ENCODE measurements at regions not wholly inside any gene's neighbourhood (a gene's known extent, or its start where the extent isn't known, plus 50 kb on each side); places are given as distances from the start of the nearest gene placed in this dataset.

- H2AFZ ChIP-seq (ENCODE audit: low read depth, low read length) = no peak overlapping the region
- no peak overlapping the region for H3K4me2 ChIP-seq (ENCODE audit: low read length)
- H3K79me2 ChIP-seq (replicated peaks; ENCODE audit: insufficient read depth, low read length) = no peaks in the 10 kb centered on the region
- no peaks in the 10 kb centered on the region for H3K27me3 ChIP-seq (ENCODE audit: insufficient read depth, low read depth, low read length)
- no peak overlapping the region for H3K4me3 ChIP-seq (ENCODE audit: low read length)
- no peak overlapping the region for H3K9ac ChIP-seq (ENCODE audit: low read length)
- no peaks in the 10 kb centered on the region for H3K9me3 ChIP-seq (ENCODE audit: low read length)
- no peak for TF ChIP-seq POLR2AphosphoS5 (IDR thresholded peaks at IDR 0.05)
- H4K20me1 ChIP-seq (ENCODE audit: insufficient read depth) = no peaks in the 10 kb centered on the region
- no peaks in the 10 kb centered on the region for H3K9me2 ChIP-seq (ENCODE audit: insufficient read depth, low read length)
- H3K27ac ChIP-seq (ENCODE audit: low read length) = no peak overlapping the region
- H3K36me3 ChIP-seq (ENCODE audit: insufficient read depth, low read length) = no peaks in the 10 kb centered on the region
- no peaks in the 10 kb centered on the region for H3F3A ChIP-seq (ENCODE audit: insufficient read depth, low read length, poor library complexity, severe bottlenecking)
These were observed 150.3 kb upstream of the PHYHIPL start for GRCh38 chr10:59025981-59026765.

GRCh38 chr10:59027975-59028655 is 148.3 kb upstream of the PHYHIPL start:
- H3K27ac ChIP-seq (ENCODE audit: low read length) = no peak overlapping the region
- H3K9me3 ChIP-seq (ENCODE audit: low read length) = no peaks in the 10 kb centered on the region
- no peaks in the 10 kb centered on the region for H3K27me3 ChIP-seq (ENCODE audit: insufficient read depth, low read depth, low read length)
- no peaks in the 10 kb centered on the region for H3K9me2 ChIP-seq (ENCODE audit: insufficient read depth, low read length)
- TF ChIP-seq EZH2 (IDR thresholded peaks at IDR 0.05; ENCODE audit: borderline replicate concordance, insufficient read depth, low read length, poor library complexity, severe bottlenecking) = no peak
- TF ChIP-seq, protein P1, sequence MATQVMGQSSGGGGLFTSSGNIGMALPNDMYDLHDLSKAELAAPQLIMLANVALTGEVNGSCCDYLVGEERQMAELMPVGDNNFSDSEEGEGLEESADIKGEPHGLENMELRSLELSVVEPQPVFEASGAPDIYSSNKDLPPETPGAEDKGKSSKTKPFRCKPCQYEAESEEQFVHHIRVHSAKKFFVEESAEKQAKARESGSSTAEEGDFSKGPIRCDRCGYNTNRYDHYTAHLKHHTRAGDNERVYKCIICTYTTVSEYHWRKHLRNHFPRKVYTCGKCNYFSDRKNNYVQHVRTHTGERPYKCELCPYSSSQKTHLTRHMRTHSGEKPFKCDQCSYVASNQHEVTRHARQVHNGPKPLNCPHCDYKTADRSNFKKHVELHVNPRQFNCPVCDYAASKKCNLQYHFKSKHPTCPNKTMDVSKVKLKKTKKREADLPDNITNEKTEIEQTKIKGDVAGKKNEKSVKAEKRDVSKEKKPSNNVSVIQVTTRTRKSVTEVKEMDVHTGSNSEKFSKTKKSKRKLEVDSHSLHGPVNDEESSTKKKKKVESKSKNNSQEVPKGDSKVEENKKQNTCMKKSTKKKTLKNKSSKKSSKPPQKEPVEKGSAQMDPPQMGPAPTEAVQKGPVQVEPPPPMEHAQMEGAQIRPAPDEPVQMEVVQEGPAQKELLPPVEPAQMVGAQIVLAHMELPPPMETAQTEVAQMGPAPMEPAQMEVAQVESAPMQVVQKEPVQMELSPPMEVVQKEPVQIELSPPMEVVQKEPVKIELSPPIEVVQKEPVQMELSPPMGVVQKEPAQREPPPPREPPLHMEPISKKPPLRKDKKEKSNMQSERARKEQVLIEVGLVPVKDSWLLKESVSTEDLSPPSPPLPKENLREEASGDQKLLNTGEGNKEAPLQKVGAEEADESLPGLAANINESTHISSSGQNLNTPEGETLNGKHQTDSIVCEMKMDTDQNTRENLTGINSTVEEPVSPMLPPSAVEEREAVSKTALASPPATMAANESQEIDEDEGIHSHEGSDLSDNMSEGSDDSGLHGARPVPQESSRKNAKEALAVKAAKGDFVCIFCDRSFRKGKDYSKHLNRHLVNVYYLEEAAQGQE (IDR thresholded peaks at IDR 0.05; ENCODE audit: borderline replicate concordance) = no peak
- TF ChIP-seq RAD21 (conservative IDR thresholded peaks at IDR 0.05) = no peak
- no peak for TF ChIP-seq SMC3 (conservative IDR thresholded peaks at IDR 0.05; ENCODE audit: poor library complexity)
- no peak for TF ChIP-seq TAF1 (IDR thresholded peaks at IDR 0.05; ENCODE audit: low read depth)
- no peak for TF ChIP-seq EP300 (conservative IDR thresholded peaks at IDR 0.05; ENCODE audit: poor library complexity, severe bottlenecking)
- TF ChIP-seq CTCF (IDR thresholded peaks at IDR 0.05; ENCODE audit: poor library complexity, severe bottlenecking) = no peak
- no peak for TF ChIP-seq MXI1 (conservative IDR thresholded peaks at IDR 0.05; ENCODE audit: poor library complexity, severe bottlenecking)
- TF ChIP-seq POLR2AphosphoS5 (IDR thresholded peaks at IDR 0.05) = no peak
- H3K4me3 ChIP-seq (ENCODE audit: low read length) = no peak overlapping the region
- no peaks in the 10 kb centered on the region for H3F3A ChIP-seq (ENCODE audit: insufficient read depth, low read length, poor library complexity, severe bottlenecking)
- no peak overlapping the region for H3K9ac ChIP-seq (ENCODE audit: low read length)
- no peaks in the 10 kb centered on the region for H4K20me1 ChIP-seq (ENCODE audit: insufficient read depth)
- no peak overlapping the region for H3K4me2 ChIP-seq (ENCODE audit: low read length)
- H2AFZ ChIP-seq (ENCODE audit: low read depth, low read length) = no peak overlapping the region
- H3K36me3 ChIP-seq (ENCODE audit: insufficient read depth, low read length) = no peaks in the 10 kb centered on the region
- H3K79me2 ChIP-seq (replicated peaks; ENCODE audit: insufficient read depth, low read length) = no peaks in the 10 kb centered on the region
